Stimulated activated CD4-positive, alpha-beta T cell treated with anti-CD3 and anti-CD28 coated beads, Interleukin-4, amount 100 ng/mL, for 24 hours (primary cell): ENCODE measurements at regions not wholly inside any gene's neighbourhood (a gene's known extent, or its start where the extent isn't known, plus 50 kb on each side); places are given as distances from the start of the nearest gene placed in this dataset.
"Not testable (repeated sequence)": the region's sequence is repeated elsewhere in the genome, so short reads cannot be mapped to it uniquely, and the experiment has no call there.

Source experiments
- DNase-seq: peaks from one replicate; pipeline ENCODE4 v3.0.0-alpha.2; 2020

GRCh38 chr10:64091897-64092296 is 570.7 kb downstream of the REEP3 start:
- DNase-seq: no peak

GRCh38 chr10:64093304-64093703 is 572.1 kb downstream of the REEP3 start:
- no peak for DNase-seq

- no peak for DNase-seq
These were observed 572.8 kb downstream of the REEP3 start for GRCh38 chr10:64093946-64094535.

GRCh38 chr10:64096941-64097340 is 575.7 kb downstream of the REEP3 start:
- DNase-seq: no peak

- no peak for DNase-seq
These were observed 576.4 kb downstream of the REEP3 start for GRCh38 chr10:64097391-64098122.

- no peak for DNase-seq
These were observed 577.8 kb downstream of the REEP3 start for GRCh38 chr10:64098994-64099393.

GRCh38 chr10:64101606-64102263 is 580.5 kb downstream of the REEP3 start:
- no peak for DNase-seq

GRCh38 chr10:64102264-64102633 is 581.0 kb downstream of the REEP3 start:
- no peak for DNase-seq

- no peak for DNase-seq
These were observed 581.7 kb downstream of the REEP3 start for GRCh38 chr10:64102916-64103315.

GRCh38 chr10:64103750-64104470 is 582.7 kb downstream of the REEP3 start:
- DNase-seq: no peak

GRCh38 chr10:64109926-64110495 is 588.8 kb downstream of the REEP3 start:
- no peak for DNase-seq

GRCh38 chr10:64112701-64113355 is 591.6 kb downstream of the REEP3 start:
- no peak for DNase-seq

- DNase-seq: no peak
These were observed 592.2 kb downstream of the REEP3 start for GRCh38 chr10:64113375-64113774.

- no peak for DNase-seq
These were observed 592.6 kb downstream of the REEP3 start for GRCh38 chr10:64113792-64114191.

GRCh38 chr10:64115471-64115870 is 594.3 kb downstream of the REEP3 start:
- DNase-seq: no peak

- no peak for DNase-seq
These were observed 594.9 kb downstream of the REEP3 start for GRCh38 chr10:64115908-64116643.

- no peak for DNase-seq
These were observed 595.5 kb downstream of the REEP3 start for GRCh38 chr10:64116707-64117106.

- DNase-seq: no peak
These were observed 597.5 kb downstream of the REEP3 start for GRCh38 chr10:64118736-64119135.

- not testable (repeated sequence) for DNase-seq
These were observed 599.2 kb downstream of the REEP3 start for GRCh38 chr10:64120301-64120980.

GRCh38 chr10:64130152-64130551 is 609.0 kb downstream of the REEP3 start:
- DNase-seq: no peak

GRCh38 chr10:64134676-64135075 is 613.5 kb downstream of the REEP3 start:
- DNase-seq: no peak
